Ectodermal cell (in vitro differentiated cells): ENCODE measurements at regions not wholly inside any gene's neighbourhood (a gene's known extent, or its start where the extent isn't known, plus 50 kb on each side); places are given as distances from the start of the nearest gene placed in this dataset.
A peak's percentile ranks its signal among the peaks of the same experiment; 100 is the strongest.

ENCODE experiments used
- H3K27ac ChIP-seq: 2 replicates; pipeline ENCODE4 v1.7.0; 2013; ENCODE audit warnings: mild to moderate bottlenecking, low read depth, low read length; ENCODE audit not compliant: insufficient read depth, poor library complexity, severe bottlenecking
- H3K27me3 ChIP-seq: 2 replicates; pipeline ENCODE4 v1.7.0; 2013; ENCODE audit warnings: mild to moderate bottlenecking, low read length; ENCODE audit not compliant: insufficient read depth, control insufficient read depth, poor library complexity, severe bottlenecking
- H3K36me3 ChIP-seq: one replicate; pipeline ENCODE4 v1.7.0; 2013; ENCODE audit warnings: low read length; ENCODE audit not compliant: control insufficient read depth, insufficient read depth
- H3K4me1 ChIP-seq: one replicate; pipeline ENCODE4 v1.7.0; 2013; ENCODE audit warnings: low read length; ENCODE audit not compliant: control insufficient read depth, insufficient read depth
- H3K4me3 ChIP-seq: 2 replicates; pipeline ENCODE4 v1.7.0; 2013; ENCODE audit warnings: low read depth, low read length, control low read depth; ENCODE audit not compliant: insufficient read depth
- H3K9me3 ChIP-seq: 2 replicates; pipeline ENCODE4 v1.7.0; 2013; ENCODE audit warnings: mild to moderate bottlenecking, low read length, moderate library complexity; ENCODE audit not compliant: control insufficient read depth
- WGBS, 2 experiments: methylation state at CpG; one replicate each; pipeline ENCODE4 v1.1.7; 2013; ENCODE audit warnings: missing lambda C conversion rate in 2 of 2; 5-methylcytosine and 5-hydroxymethylcytosine counted together

GRCh38 chr22:27491888-27492287, 309.7 kb downstream of the MN1 start:
- no peaks in the 10 kb centered on the region for H3K9me3 ChIP-seq
- no peaks in the 10 kb centered on the region for H3K36me3 ChIP-seq
- 94 to 96% methylated on average over 5 of the region's 5 CpGs for WGBS, 2 experiments
- H3K4me3 ChIP-seq = no peak overlapping the region
- peaks cover 26% of the 10 kb centered on the region for H3K4me1 ChIP-seq
- no peak overlapping the region for H3K27ac ChIP-seq
- H3K27me3 ChIP-seq = no peaks in the 10 kb centered on the region

- Histone ChIP-seq H3K4me3 (no peak overlapping the region), H3K9me3 (no peaks in the 10 kb centered on the region), H3K27ac (no peak overlapping the region), H3K36me3 (no peaks in the 10 kb centered on the region), H3K4me1 (peaks cover 26% of the 10 kb centered on the region), H3K27me3 (no peaks in the 10 kb centered on the region)
- 87 to 91% methylated on average over 5 of the region's 5 CpGs for WGBS, 2 experiments
Measured at GRCh38 chr22:27492566-27493201, 308.9 kb downstream of the MN1 start.

GRCh38 chr22:27493796-27494195, 307.8 kb downstream of the MN1 start:
- peaks cover 26% of the 10 kb centered on the region for H3K4me1 ChIP-seq
- H3K27ac ChIP-seq = no peak overlapping the region
- H3K9me3 ChIP-seq = no peaks in the 10 kb centered on the region

GRCh38 chr22:27494785-27495184, 306.8 kb downstream of the MN1 start:
- Histone ChIP-seq H3K36me3 (no peaks in the 10 kb centered on the region), H3K9me3 (no peaks in the 10 kb centered on the region), H3K4me1 (peaks cover 26% of the 10 kb centered on the region), H3K27ac (peak overlapping the region; percentile 71), H3K27me3 (no peaks in the 10 kb centered on the region), H3K4me3 (no peak overlapping the region)
- WGBS, 2 experiments = 2 to 3% methylated on average over 13 of the region's 13 CpGs

More at GRCh38 chr22:27493796-27494195, 307.8 kb downstream of the MN1 start:
- 96 to 99% methylated on average over 4 of the region's 4 CpGs for WGBS, 2 experiments
- H3K36me3 ChIP-seq = no peaks in the 10 kb centered on the region
- no peaks in the 10 kb centered on the region for H3K27me3 ChIP-seq
- H3K4me3 ChIP-seq = no peak overlapping the region

- Histone ChIP-seq H3K27me3 (no peaks in the 10 kb centered on the region), H3K9me3 (no peaks in the 10 kb centered on the region), H3K4me1 (peaks cover 26% of the 10 kb centered on the region), H3K4me3 (no peak overlapping the region), H3K27ac (peak overlapping the region; percentile 71), H3K36me3 (no peaks in the 10 kb centered on the region)
- WGBS, 2 experiments = 52 to 59% methylated on average over 8 of the region's 8 CpGs
Measured at GRCh38 chr22:27495325-27495724, 306.2 kb downstream of the MN1 start.

GRCh38 chr22:27499121-27499520, 302.4 kb downstream of the MN1 start:
- H3K9me3 ChIP-seq = no peaks in the 10 kb centered on the region
- H3K4me3 ChIP-seq = no peak overlapping the region
- peaks cover 20% of the 10 kb centered on the region for H3K4me1 ChIP-seq
- no peaks in the 10 kb centered on the region for H3K36me3 ChIP-seq
- H3K27me3 ChIP-seq = no peaks in the 10 kb centered on the region
- WGBS, 2 experiments = 88% methylated on average over 13 of the region's 13 CpGs
- no peak overlapping the region for H3K27ac ChIP-seq

GRCh38 chr22:27501191-27501936, 300.2 kb downstream of the MN1 start:
- 44 to 46% methylated on average over 9 of the region's 9 CpGs for WGBS, 2 experiments
- Histone ChIP-seq H3K36me3 (no peaks in the 10 kb centered on the region), H3K27ac (peak overlapping the region; percentile 81)

GRCh38 chr22:27502327-27502726, 299.2 kb downstream of the MN1 start:
- Histone ChIP-seq H3K36me3 (no peaks in the 10 kb centered on the region), H3K4me3 (no peak overlapping the region), H3K27me3 (no peaks in the 10 kb centered on the region), H3K9me3 (no peaks in the 10 kb centered on the region), H3K4me1 (peaks cover 13% of the 10 kb centered on the region), H3K27ac (peak overlapping the region; percentile 8)
- 29 to 33% methylated on average over 4 of the region's 4 CpGs for WGBS, 2 experiments

More at GRCh38 chr22:27501191-27501936, 300.2 kb downstream of the MN1 start:
- H3K9me3 ChIP-seq = no peaks in the 10 kb centered on the region
- no peak overlapping the region for H3K4me3 ChIP-seq
- H3K27me3 ChIP-seq = no peaks in the 10 kb centered on the region
- peaks cover 7% of the 10 kb centered on the region for H3K4me1 ChIP-seq

GRCh38 chr22:27504360-27505253, 296.9 kb downstream of the MN1 start:
- H3K4me3 ChIP-seq = no peak overlapping the region
- H3K27ac ChIP-seq = no peak overlapping the region
- no peaks in the 10 kb centered on the region for H3K9me3 ChIP-seq
- no peaks in the 10 kb centered on the region for H3K27me3 ChIP-seq
- 86 to 89% methylated on average over 18 of the region's 18 CpGs for WGBS, 2 experiments
- H3K36me3 ChIP-seq = no peaks in the 10 kb centered on the region
- peaks cover 13% of the 10 kb centered on the region for H3K4me1 ChIP-seq

- no peak overlapping the region for H3K4me3 ChIP-seq
- H3K9me3 ChIP-seq = no peaks in the 10 kb centered on the region
- 83 to 88% methylated on average over 2 of the region's 2 CpGs for WGBS, 2 experiments
- peaks cover 10% of the 10 kb centered on the region for H3K4me1 ChIP-seq
- no peaks in the 10 kb centered on the region for H3K27me3 ChIP-seq
- H3K36me3 ChIP-seq = no peaks in the 10 kb centered on the region
- H3K27ac ChIP-seq = no peak overlapping the region
Measured at GRCh38 chr22:27507111-27507611, 294.4 kb downstream of the MN1 start.
